ENCODE measurements at regions not wholly inside any gene's neighbourhood (a gene's known extent, or its start where the extent isn't known, plus 50 kb on each side); places are given as distances from the start of the nearest gene placed in this dataset.

DNA sequence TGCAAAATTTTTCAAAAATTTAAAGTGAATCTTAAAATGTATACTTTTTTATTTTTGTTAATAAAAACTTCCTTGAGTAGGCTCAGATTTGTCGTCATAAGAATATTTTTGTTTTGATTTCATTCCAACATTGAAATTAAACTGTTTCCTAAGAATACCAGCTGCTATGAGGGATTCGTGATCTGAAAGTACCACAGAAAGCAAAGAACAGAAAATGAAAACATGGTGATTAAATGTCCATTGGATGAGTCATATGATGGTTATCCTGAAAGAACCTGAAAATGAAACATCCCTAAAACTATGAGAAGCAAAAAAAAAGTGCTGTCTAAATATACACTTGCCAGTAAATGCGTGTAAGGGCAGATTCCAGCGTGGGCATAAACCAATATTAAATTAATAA, 143.8 kb downstream of the GMNC start:
- CTCF ChIA-PET: no interaction called here
- H3K27me3 ChIP-seq (replicated peaks; ENCODE audit: control insufficient read depth, insufficient read depth, low read length): no peaks in the 10 kb centered on the region
- H3K36me3 Mint-ChIP-seq (ENCODE audit: insufficient read depth, unreplicated experiment): no peaks in the 10 kb centered on the region
- TF ChIP-seq CTCF (IDR thresholded peaks at IDR 0.05; ENCODE audit: insufficient read depth in 1 of 2, low read depth in 1 of 2, low read length in 1 of 2, severe bottlenecking in 1 of 2, unreplicated experiment in 1 of 2): no peak
- H3K4me1 Mint-ChIP-seq (ENCODE audit: low read depth, unreplicated experiment): no peaks in the 10 kb centered on the region
- H3K27ac Mint-ChIP-seq (ENCODE audit: unreplicated experiment): no peak overlapping the region
- no peak overlapping the region for H3K4me3 ChIP-seq (ENCODE audit: low read depth, low read length)
- no peaks in the 10 kb centered on the region for H3K4me1 ChIP-seq
- no peaks in the 10 kb centered on the region for H3K36me3 ChIP-seq (ENCODE audit: control insufficient read depth, insufficient read depth, low read length)
- DNase-seq: no peak
- no TSS peak for BruUV-seq (replicated peaks)
- H3K27me3 Mint-ChIP-seq (ENCODE audit: insufficient read depth, unreplicated experiment): peaks cover 4% of the 10 kb centered on the region
- H3K4me3 Mint-ChIP-seq (ENCODE audit: unreplicated experiment): no peak overlapping the region
- H3K9me3 Mint-ChIP-seq (ENCODE audit: unreplicated experiment): no peaks in the 10 kb centered on the region
- no peaks in the 10 kb centered on the region for H3K9me3 ChIP-seq
- intact Hi-C loops (cut with micrococcal nuclease; ENCODE audit: unreplicated experiment): no loop called here
- POLR2A ChIA-PET: no interaction called here

DNA sequence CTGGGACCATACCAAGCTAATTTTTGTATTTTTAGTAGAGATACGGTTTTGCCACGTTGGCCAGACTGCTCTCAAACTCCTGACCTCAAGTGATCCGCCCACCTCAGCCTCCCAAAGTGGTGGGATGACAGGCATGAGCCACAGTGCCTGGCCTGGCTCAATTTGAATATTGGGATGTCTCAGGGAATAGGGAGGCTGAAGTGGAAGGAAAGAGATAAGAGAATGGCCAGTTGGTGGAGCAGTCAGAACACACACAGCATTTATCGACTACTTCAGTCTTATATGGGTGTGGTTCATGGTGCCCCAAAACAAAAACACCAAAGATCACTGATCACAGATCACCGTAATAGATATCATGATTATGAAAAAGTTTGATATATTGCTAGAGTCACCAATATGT, 144.4 kb downstream of the GMNC start:
- H3K27me3 Mint-ChIP-seq (ENCODE audit: insufficient read depth, unreplicated experiment): peaks cover 4% of the 10 kb centered on the region
- no peak overlapping the region for H3K4me3 Mint-ChIP-seq (ENCODE audit: unreplicated experiment)
- no peaks in the 10 kb centered on the region for H3K4me1 ChIP-seq
- no peaks in the 10 kb centered on the region for H3K27me3 ChIP-seq (replicated peaks; ENCODE audit: control insufficient read depth, insufficient read depth, low read length)
- H3K9me3 ChIP-seq: no peaks in the 10 kb centered on the region
- H3K36me3 Mint-ChIP-seq (ENCODE audit: insufficient read depth, unreplicated experiment): no peaks in the 10 kb centered on the region
- H3K9me3 Mint-ChIP-seq (ENCODE audit: unreplicated experiment): no peaks in the 10 kb centered on the region
- H3K36me3 ChIP-seq (ENCODE audit: control insufficient read depth, insufficient read depth, low read length): no peaks in the 10 kb centered on the region
- TF ChIP-seq CTCF (IDR thresholded peaks at IDR 0.05; ENCODE audit: insufficient read depth in 1 of 2, low read depth in 1 of 2, low read length in 1 of 2, severe bottlenecking in 1 of 2, unreplicated experiment in 1 of 2): no peak
- DNase-seq: no peak
- no peak overlapping the region for H3K27ac Mint-ChIP-seq (ENCODE audit: unreplicated experiment)
- ChIA-PET POLR2A (no interaction called here), CTCF (no interaction called here)
- intact Hi-C loops (cut with micrococcal nuclease; ENCODE audit: unreplicated experiment): no loop called here
- no peak overlapping the region for H3K4me3 ChIP-seq (ENCODE audit: low read depth, low read length)
- BruUV-seq (replicated peaks): no TSS peak
- H3K4me1 Mint-ChIP-seq (ENCODE audit: low read depth, unreplicated experiment): no peaks in the 10 kb centered on the region

DNA sequence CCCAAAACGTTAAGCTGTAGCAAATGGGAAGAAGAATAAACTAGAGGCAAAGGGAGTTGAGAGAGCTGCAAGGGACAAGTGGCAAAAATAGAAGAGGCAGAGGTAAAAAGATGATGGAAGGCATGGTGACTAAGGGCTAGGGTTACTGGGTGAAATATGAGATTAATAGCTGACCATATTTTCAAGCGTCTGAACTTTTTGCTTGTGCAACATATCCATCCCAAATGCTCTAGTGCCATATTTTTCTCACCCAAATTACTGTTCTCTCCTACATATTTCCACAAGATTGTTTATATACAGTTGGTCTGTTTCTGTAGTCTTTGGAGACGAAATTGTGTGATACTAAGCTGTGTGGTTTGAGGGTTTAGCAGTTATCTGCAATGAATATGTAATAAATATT, 145.5 kb downstream of the GMNC start:
- ChIA-PET CTCF (no interaction called here), POLR2A (no interaction called here)
- Histone ChIP-seq H3K9me3 (no peaks in the 10 kb centered on the region), H3K4me3 (ENCODE audit: low read depth, low read length) (no peak overlapping the region), H3K27me3 (replicated peaks; ENCODE audit: control insufficient read depth, insufficient read depth, low read length) (no peaks in the 10 kb centered on the region), H3K4me1 (no peaks in the 10 kb centered on the region), H3K36me3 (ENCODE audit: control insufficient read depth, insufficient read depth, low read length) (no peaks in the 10 kb centered on the region)
- intact Hi-C loops (cut with micrococcal nuclease; ENCODE audit: unreplicated experiment): no loop called here
- no peak for TF ChIP-seq CTCF (IDR thresholded peaks at IDR 0.05; ENCODE audit: insufficient read depth in 1 of 2, low read depth in 1 of 2, low read length in 1 of 2, severe bottlenecking in 1 of 2, unreplicated experiment in 1 of 2)
- no TSS peak for BruUV-seq (replicated peaks)
- Mint-ChIP-seq H3K4me3 (ENCODE audit: unreplicated experiment) (no peak overlapping the region), H3K4me1 (ENCODE audit: low read depth, unreplicated experiment) (no peaks in the 10 kb centered on the region), H3K9me3 (ENCODE audit: unreplicated experiment) (no peaks in the 10 kb centered on the region), H3K27ac (ENCODE audit: unreplicated experiment) (no peak overlapping the region), H3K36me3 (ENCODE audit: insufficient read depth, unreplicated experiment) (no peaks in the 10 kb centered on the region), H3K27me3 (ENCODE audit: insufficient read depth, unreplicated experiment) (peaks cover 4% of the 10 kb centered on the region)
- no peak for DNase-seq

Measured in Caco-2 (cell line).